Neural crest cell (in vitro differentiated cells): ENCODE measurements at regions not wholly inside any gene's neighbourhood (a gene's known extent, or its start where the extent isn't known, plus 50 kb on each side); places are given as distances from the start of the nearest gene placed in this dataset.

ENCODE experiments used
- DNase-seq: peaks from one replicate; pipeline ENCODE4 v3.0.0; 2021; ENCODE audit warnings: low read depth, mixed read lengths, low spot score
- H3K27ac Mint-ChIP-seq: one replicate; pipeline ENCODE4 v1.8.0; 2021; ENCODE audit warnings: mild to moderate bottlenecking, mixed read lengths; ENCODE audit not compliant: unreplicated experiment
- H3K27me3 Mint-ChIP-seq: 2 replicates; pipeline ENCODE4 v1.8.0; 2021; ENCODE audit warnings: low read depth, mild to moderate bottlenecking, mixed read lengths
- H3K36me3 Mint-ChIP-seq: 2 replicates; pipeline ENCODE4 v1.8.0; 2021; ENCODE audit warnings: low read depth, mild to moderate bottlenecking, mixed read lengths
- H3K4me1 Mint-ChIP-seq: 2 replicates; pipeline ENCODE4 v1.8.0; 2021; ENCODE audit warnings: mixed read lengths
- H3K4me3 Mint-ChIP-seq: one replicate; pipeline ENCODE4 v1.8.0; 2021; ENCODE audit warnings: mild to moderate bottlenecking, mixed read lengths
- H3K9me3 Mint-ChIP-seq: 2 replicates; pipeline ENCODE4 v1.8.0; 2021; ENCODE audit warnings: mixed read lengths
- TF ChIP-seq, protein P1 (sequence below): fragments of 200-600 bp; sonication (generic); conservative IDR thresholded peaks from 2 replicates; pipeline ENCODE4 v1.5.0; 2021; ENCODE audit warnings: antibody characterized with exemption, mild to moderate bottlenecking

DNA sequence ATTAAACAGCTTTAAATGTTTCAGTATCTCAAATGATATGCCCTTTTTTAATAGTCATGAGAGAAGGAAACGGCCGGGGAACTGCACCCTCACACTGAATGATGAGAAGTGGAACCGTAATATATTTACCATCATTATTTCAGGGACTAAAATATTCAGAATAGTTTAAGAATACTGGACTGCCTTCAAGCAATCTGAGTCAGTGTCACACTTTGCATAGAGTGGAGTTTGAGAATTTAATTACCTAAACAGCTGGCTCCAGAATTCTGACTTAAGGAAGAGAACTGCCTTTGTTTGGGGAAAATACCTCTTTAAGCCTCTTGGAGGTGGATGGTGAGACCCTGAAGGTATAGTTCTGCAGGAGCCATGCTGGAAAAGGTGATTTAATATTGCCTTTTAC lies 135.9 kb upstream of the EPHA7 start:
- H3K27ac Mint-ChIP-seq = no peak overlapping the region
- H3K27me3 Mint-ChIP-seq = no peaks in the 10 kb centered on the region
- H3K4me1 Mint-ChIP-seq = no peaks in the 10 kb centered on the region
- H3K36me3 Mint-ChIP-seq = no peaks in the 10 kb centered on the region
- DNase-seq = no peak
- H3K4me3 Mint-ChIP-seq = no peak overlapping the region
- TF ChIP-seq, protein P1, sequence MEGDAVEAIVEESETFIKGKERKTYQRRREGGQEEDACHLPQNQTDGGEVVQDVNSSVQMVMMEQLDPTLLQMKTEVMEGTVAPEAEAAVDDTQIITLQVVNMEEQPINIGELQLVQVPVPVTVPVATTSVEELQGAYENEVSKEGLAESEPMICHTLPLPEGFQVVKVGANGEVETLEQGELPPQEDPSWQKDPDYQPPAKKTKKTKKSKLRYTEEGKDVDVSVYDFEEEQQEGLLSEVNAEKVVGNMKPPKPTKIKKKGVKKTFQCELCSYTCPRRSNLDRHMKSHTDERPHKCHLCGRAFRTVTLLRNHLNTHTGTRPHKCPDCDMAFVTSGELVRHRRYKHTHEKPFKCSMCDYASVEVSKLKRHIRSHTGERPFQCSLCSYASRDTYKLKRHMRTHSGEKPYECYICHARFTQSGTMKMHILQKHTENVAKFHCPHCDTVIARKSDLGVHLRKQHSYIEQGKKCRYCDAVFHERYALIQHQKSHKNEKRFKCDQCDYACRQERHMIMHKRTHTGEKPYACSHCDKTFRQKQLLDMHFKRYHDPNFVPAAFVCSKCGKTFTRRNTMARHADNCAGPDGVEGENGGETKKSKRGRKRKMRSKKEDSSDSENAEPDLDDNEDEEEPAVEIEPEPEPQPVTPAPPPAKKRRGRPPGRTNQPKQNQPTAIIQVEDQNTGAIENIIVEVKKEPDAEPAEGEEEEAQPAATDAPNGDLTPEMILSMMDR = no peak
- no peaks in the 10 kb centered on the region for H3K9me3 Mint-ChIP-seq

DNA sequence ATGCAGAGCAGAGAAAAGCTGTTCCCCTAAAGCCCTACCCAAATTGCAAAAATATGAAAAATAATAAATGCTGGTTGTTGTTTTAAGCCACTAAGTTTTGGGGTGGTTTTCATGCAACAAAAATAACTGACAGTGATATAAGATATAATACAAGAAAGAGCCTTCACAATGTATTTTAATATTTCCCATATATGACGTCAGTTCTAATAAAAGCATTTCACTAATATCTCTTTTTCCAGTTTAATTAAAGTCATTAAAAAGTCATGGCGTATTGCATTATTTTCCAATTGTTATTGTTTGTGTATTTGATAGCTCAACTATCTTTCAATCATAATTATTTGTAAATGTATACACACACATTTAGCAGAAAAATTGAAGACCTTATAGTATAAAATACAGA lies 134.7 kb upstream of the EPHA7 start:
- Mint-ChIP-seq H3K27ac (no peak overlapping the region), H3K4me3 (no peak overlapping the region), H3K27me3 (no peaks in the 10 kb centered on the region), H3K36me3 (no peaks in the 10 kb centered on the region), H3K4me1 (no peaks in the 10 kb centered on the region), H3K9me3 (no peaks in the 10 kb centered on the region)
- DNase-seq = no peak
- TF ChIP-seq, protein P1 = no peak

DNA sequence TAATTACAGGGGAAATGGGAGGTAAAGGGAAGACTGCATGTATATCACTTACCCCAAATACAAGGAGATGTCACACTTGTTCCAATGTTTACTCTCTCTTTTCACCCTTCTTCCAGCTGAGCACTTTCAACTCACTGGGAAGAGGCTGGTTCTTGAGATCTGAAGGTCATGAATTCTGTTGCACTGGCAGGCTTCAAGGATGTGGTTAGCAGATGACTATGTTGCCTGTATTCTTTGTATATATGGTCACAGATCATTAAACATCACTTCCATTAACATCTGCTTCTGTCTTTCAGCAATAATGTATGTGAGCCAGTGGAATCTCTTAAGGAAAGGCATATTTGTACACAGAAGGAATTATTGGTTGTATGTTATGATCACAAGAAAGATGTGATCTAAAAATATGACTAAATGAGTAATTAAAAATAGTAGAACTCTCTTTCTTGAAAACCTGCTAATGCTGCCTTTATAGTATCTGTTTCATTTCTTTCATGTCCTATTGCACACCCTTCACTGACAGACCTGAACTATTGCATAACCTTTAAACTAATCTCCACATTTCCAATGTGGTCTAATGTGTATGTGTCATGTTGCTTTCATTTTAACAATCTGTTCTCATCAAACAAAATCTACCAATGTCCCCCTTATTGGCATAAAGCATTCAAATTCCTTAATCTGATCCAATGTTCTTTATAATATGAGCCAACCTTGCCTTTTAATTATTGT lies 131.4 kb upstream of the EPHA7 start:
- H3K9me3 Mint-ChIP-seq = peaks cover 5% of the 10 kb centered on the region
- H3K4me3 Mint-ChIP-seq = no peak overlapping the region
- TF ChIP-seq, protein P1 = no peak
- H3K27me3 Mint-ChIP-seq = no peaks in the 10 kb centered on the region
- H3K4me1 Mint-ChIP-seq = no peaks in the 10 kb centered on the region
- no peaks in the 10 kb centered on the region for H3K36me3 Mint-ChIP-seq
- no peak overlapping the region for H3K27ac Mint-ChIP-seq
- DNase-seq = no peak

DNA sequence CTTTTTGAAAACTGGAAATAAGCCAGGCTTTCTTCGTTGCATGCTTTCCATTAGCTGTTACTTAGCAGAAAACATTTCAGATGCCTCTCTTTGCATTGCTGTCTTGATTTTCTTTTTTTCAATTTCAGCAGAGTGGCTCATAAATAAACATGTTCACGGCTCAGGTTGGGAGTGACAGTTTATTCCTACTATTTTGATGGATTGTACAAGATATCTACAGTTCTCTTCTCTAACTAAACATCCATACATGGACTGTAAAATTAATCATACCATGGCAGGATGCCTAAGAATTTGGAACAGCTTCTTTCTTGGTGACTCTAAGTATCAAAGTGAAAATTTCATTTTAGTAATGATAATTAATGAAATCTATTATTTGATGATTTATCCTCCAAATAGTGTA lies 130.5 kb upstream of the EPHA7 start:
- TF ChIP-seq, protein P1 = no peak
- no peaks in the 10 kb centered on the region for H3K36me3 Mint-ChIP-seq
- H3K4me1 Mint-ChIP-seq = no peaks in the 10 kb centered on the region
- H3K27ac Mint-ChIP-seq = no peak overlapping the region
- H3K4me3 Mint-ChIP-seq = no peak overlapping the region
- no peaks in the 10 kb centered on the region for H3K27me3 Mint-ChIP-seq
- no peak for DNase-seq
- H3K9me3 Mint-ChIP-seq = peaks cover 5% of the 10 kb centered on the region

DNA sequence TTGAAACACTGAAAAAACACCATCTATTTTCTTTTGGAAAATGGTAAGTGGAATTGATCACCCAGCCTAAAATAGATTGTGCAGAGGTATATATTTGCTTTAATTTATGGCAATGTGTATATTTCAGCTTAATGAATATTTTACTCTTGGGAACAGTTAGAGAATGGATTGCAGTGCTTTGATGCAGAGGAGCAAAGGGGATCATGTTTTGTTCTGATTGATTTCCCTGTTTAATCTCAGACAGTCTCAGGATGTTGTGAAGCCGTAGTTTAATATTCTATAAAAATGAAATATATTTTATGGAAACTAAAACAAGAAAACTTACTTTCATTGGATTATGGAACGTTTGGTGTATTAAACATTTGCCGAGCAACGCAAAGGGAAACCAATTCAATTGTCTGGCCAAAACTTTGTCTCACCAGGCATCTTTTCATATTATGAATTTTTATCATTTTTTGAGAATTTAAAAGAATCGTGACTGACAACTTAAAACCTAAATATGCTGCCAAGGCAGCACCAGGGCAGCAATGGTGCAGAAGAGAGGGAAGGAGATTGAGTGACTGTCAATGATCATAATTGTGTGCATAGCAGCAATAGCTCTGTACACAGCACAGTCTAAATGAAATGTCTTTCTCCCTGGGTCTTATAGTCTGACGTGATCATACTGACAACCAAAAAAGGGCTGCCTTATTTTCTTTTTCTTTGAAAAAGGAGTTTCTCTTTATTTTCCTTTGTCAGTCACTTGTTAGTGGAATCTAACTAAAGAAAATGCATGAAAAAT lies 105.5 kb upstream of the EPHA7 start:
- Mint-ChIP-seq H3K9me3 (no peaks in the 10 kb centered on the region), H3K27me3 (no peaks in the 10 kb centered on the region), H3K36me3 (no peaks in the 10 kb centered on the region), H3K4me1 (no peaks in the 10 kb centered on the region), H3K4me3 (no peak overlapping the region), H3K27ac (no peak overlapping the region)
- TF ChIP-seq, protein P1 = no peak
- DNase-seq = no peak
